GM08714 (cell line): ENCODE measurements at regions not wholly inside any gene's neighbourhood (a gene's known extent, or its start where the extent isn't known, plus 50 kb on each side); places are given as distances from the start of the nearest gene placed in this dataset.

Experiments used
- H3K4me3 ChIP-seq: fragments of 200-500 bp; sonication (Bioruptor generic); 2 replicates; pipeline ENCODE4 v1.5.1; 2014; ENCODE audit warnings: mild to moderate bottlenecking, low read length, inconsistent platforms
- ZNF274 ChIP-seq: IDR thresholded peaks from 2 replicates; pipeline ENCODE4 v1.6.1; 2012; ENCODE audit warnings: mild to moderate bottlenecking, low read depth, low read length

- H3K4me3 ChIP-seq: no peak overlapping the region
- no peak for TF ChIP-seq ZNF274
Measured at GRCh38 chr20:40314278-40314677, 374.8 kb downstream of the MAFB start.

GRCh38 chr20:40313730-40314129 is 375.3 kb downstream of the MAFB start:
- TF ChIP-seq ZNF274: no peak

GRCh38 chr20:40309731-40310130 is 379.3 kb downstream of the MAFB start:
- H3K4me3 ChIP-seq: no peak overlapping the region
- no peak for TF ChIP-seq ZNF274

More at GRCh38 chr20:40313730-40314129, 375.3 kb downstream of the MAFB start:
- H3K4me3 ChIP-seq: no peak overlapping the region

GRCh38 chr20:40307997-40308396 is 381.0 kb downstream of the MAFB start:
- no peak overlapping the region for H3K4me3 ChIP-seq
- no peak for TF ChIP-seq ZNF274

- H3K4me3 ChIP-seq: no peak overlapping the region
- no peak for TF ChIP-seq ZNF274
Measured at GRCh38 chr20:40307268-40307667, 381.8 kb downstream of the MAFB start.

GRCh38 chr20:40305303-40305702 is 383.7 kb downstream of the MAFB start:
- H3K4me3 ChIP-seq: no peak overlapping the region
- no peak for TF ChIP-seq ZNF274

- TF ChIP-seq ZNF274: no peak
- H3K4me3 ChIP-seq: no peak overlapping the region
Measured at GRCh38 chr20:40304119-40304613, 384.9 kb downstream of the MAFB start.

- no peak for TF ChIP-seq ZNF274
Measured at GRCh38 chr20:40294747-40295146, 394.3 kb downstream of the MAFB start.

GRCh38 chr20:40294175-40294574 is 394.9 kb downstream of the MAFB start:
- no peak overlapping the region for H3K4me3 ChIP-seq
- no peak for TF ChIP-seq ZNF274

More at GRCh38 chr20:40294747-40295146, 394.3 kb downstream of the MAFB start:
- no peak overlapping the region for H3K4me3 ChIP-seq

GRCh38 chr20:40293740-40294139 is 395.3 kb downstream of the MAFB start:
- H3K4me3 ChIP-seq: no peak overlapping the region
- TF ChIP-seq ZNF274: no peak

- no peak for TF ChIP-seq ZNF274
Measured at GRCh38 chr20:40291493-40292135, 397.4 kb downstream of the MAFB start.

GRCh38 chr20:40287683-40288082 is 401.4 kb downstream of the MAFB start:
- no peak for TF ChIP-seq ZNF274

More at GRCh38 chr20:40291493-40292135, 397.4 kb downstream of the MAFB start:
- H3K4me3 ChIP-seq: no peak overlapping the region

GRCh38 chr20:40286975-40287531 is 402.0 kb downstream of the MAFB start:
- H3K4me3 ChIP-seq: no peak overlapping the region
- no peak for TF ChIP-seq ZNF274

More at GRCh38 chr20:40287683-40288082, 401.4 kb downstream of the MAFB start:
- no peak overlapping the region for H3K4me3 ChIP-seq

GRCh38 chr20:40284611-40285010 is 404.4 kb downstream of the MAFB start:
- no peak overlapping the region for H3K4me3 ChIP-seq
- TF ChIP-seq ZNF274: no peak

GRCh38 chr20:40283689-40284088 is 405.3 kb downstream of the MAFB start:
- TF ChIP-seq ZNF274: no peak
- no peak overlapping the region for H3K4me3 ChIP-seq
